HG02840 (cell line): ENCODE measurements at regions not wholly inside any gene's neighbourhood (a gene's known extent, or its start where the extent isn't known, plus 50 kb on each side); places are given as distances from the start of the nearest gene placed in this dataset.
"Not testable (repeated sequence)": the region's sequence is repeated elsewhere in the genome, so short reads cannot be mapped to it uniquely, and the experiment has no call there.

Experiments
- ATAC-seq: cut with Tn5 transposase; IDR thresholded peaks from one replicate; pipeline ENCODE4 v1.9.1; 2021; ENCODE audit warnings: mild to moderate bottlenecking, moderate library complexity, moderate number of reproducible peaks; ENCODE audit not compliant: unreplicated experiment, low FRiP score

GRCh38 chr9:17888066-17888465 lies 309.2 kb downstream of the SH3GL2 start:
- no peak for ATAC-seq

GRCh38 chr9:17888964-17889363 lies 310.1 kb downstream of the SH3GL2 start:
- not testable (repeated sequence) for ATAC-seq

GRCh38 chr9:17894501-17895160 lies 315.8 kb downstream of the SH3GL2 start:
- no peak for ATAC-seq

GRCh38 chr9:17900606-17901005 lies 321.7 kb downstream of the SH3GL2 start:
- ATAC-seq = no peak

- no peak for ATAC-seq
These were observed 326.5 kb downstream of the SH3GL2 start for GRCh38 chr9:17905366-17905765.

GRCh38 chr9:17905781-17906175 lies 326.9 kb downstream of the SH3GL2 start:
- no peak for ATAC-seq

GRCh38 chr9:17906176-17906840 lies 327.4 kb downstream of the SH3GL2 start:
- ATAC-seq = no peak

GRCh38 chr9:17906841-17907778 lies 328.2 kb downstream of the SH3GL2 start:
- no peak for ATAC-seq

GRCh38 chr9:17907779-17908508 lies 329.1 kb downstream of the SH3GL2 start:
- no peak for ATAC-seq

GRCh38 chr9:17926246-17926645 lies 347.4 kb downstream of the SH3GL2 start:
- no peak for ATAC-seq

- no peak for ATAC-seq
These were observed 348.8 kb downstream of the SH3GL2 start for GRCh38 chr9:17927616-17928015.

- ATAC-seq = no peak
These were observed 349.4 kb downstream of the SH3GL2 start for GRCh38 chr9:17928228-17928627.

- no peak for ATAC-seq
These were observed 349.9 kb downstream of the SH3GL2 start for GRCh38 chr9:17928768-17929167.

- no peak for ATAC-seq
These were observed 350.6 kb downstream of the SH3GL2 start for GRCh38 chr9:17929506-17929905.

GRCh38 chr9:17930071-17930470 lies 351.2 kb downstream of the SH3GL2 start:
- ATAC-seq = no peak

- ATAC-seq = no peak
These were observed 357.5 kb downstream of the SH3GL2 start for GRCh38 chr9:17936365-17936764.

- ATAC-seq = no peak
These were observed 359.3 kb downstream of the SH3GL2 start for GRCh38 chr9:17938035-17938655.

- ATAC-seq = no peak
These were observed 363.6 kb downstream of the SH3GL2 start for GRCh38 chr9:17942498-17942897.

- no peak for ATAC-seq
These were observed 376.5 kb downstream of the SH3GL2 start for GRCh38 chr9:17955409-17955808.

- ATAC-seq = no peak
These were observed 379.5 kb downstream of the SH3GL2 start for GRCh38 chr9:17958363-17958762.
